Neuronal stem cell (in vitro differentiated cells): ENCODE measurements at regions not wholly inside any gene's neighbourhood (a gene's known extent, or its start where the extent isn't known, plus 50 kb on each side); places are given as distances from the start of the nearest gene placed in this dataset.
"Not testable (repeated sequence)": the region's sequence is repeated elsewhere in the genome, so short reads cannot be mapped to it uniquely, and the experiment has no call there.

Source experiments
- DNase-seq: peaks from one replicate; pipeline ENCODE4 v3.0.0-alpha.2; 2013; ENCODE audit warnings: low spot score
- H2AFZ ChIP-seq: one replicate; pipeline ENCODE4 v1.6.1; 2013; ENCODE audit warnings: mild to moderate bottlenecking, low read length, inconsistent platforms
- H2AK5ac ChIP-seq: 2 replicates; pipeline ENCODE4 v1.6.1; 2013; ENCODE audit warnings: low read depth, mild to moderate bottlenecking, inconsistent platforms, low read length, moderate library complexity, mixed read lengths
- H2BK120ac ChIP-seq: 2 replicates; pipeline ENCODE4 v1.6.1; 2013; ENCODE audit warnings: low read depth, mild to moderate bottlenecking, inconsistent platforms, low read length, moderate library complexity, mixed read lengths
- H2BK12ac ChIP-seq: one replicate; pipeline ENCODE4 v1.6.1; 2013; ENCODE audit warnings: low read length, inconsistent platforms
- H2BK15ac ChIP-seq: 2 replicates; pipeline ENCODE4 v1.6.1; 2013; ENCODE audit warnings: mild to moderate bottlenecking, low read length, inconsistent platforms, mixed read lengths
- H2BK5ac ChIP-seq: one replicate; pipeline ENCODE4 v1.6.1; 2013; ENCODE audit warnings: inconsistent platforms, mild to moderate bottlenecking, low read length, moderate library complexity
- H3K14ac ChIP-seq: one replicate; pipeline ENCODE4 v1.6.1; 2013; ENCODE audit warnings: low read length, inconsistent platforms
- H3K18ac ChIP-seq: 2 replicates; pipeline ENCODE4 v1.6.1; 2013; ENCODE audit warnings: low read length, inconsistent platforms
- H3K23ac ChIP-seq: 2 replicates; pipeline ENCODE4 v1.6.1; 2013; ENCODE audit warnings: low read depth, mild to moderate bottlenecking, mixed read lengths, low read length, inconsistent platforms; ENCODE audit not compliant: poor library complexity
- H3K27ac ChIP-seq: replicated peaks from 3 replicates; pipeline ENCODE4 v1.5.1; 2013; ENCODE audit warnings: low read length, inconsistent platforms
- H3K27me3 ChIP-seq, 3 experiments: 2 replicates each; pipeline ENCODE4 v1.6.1; 2013; ENCODE audit warnings: low read length in 3 of 3, mild to moderate bottlenecking in 2 of 3, inconsistent platforms in 1 of 3, low read depth in 1 of 3, mixed read lengths in 1 of 3, moderate library complexity in 1 of 3; ENCODE audit not compliant: control insufficient read depth in 3 of 3, insufficient read depth in 3 of 3
- H3K36me3 ChIP-seq, 2 donors: replicated peaks in 1 of 2; 2 replicates each; pipeline ENCODE4 v1.6.1; 2013; ENCODE audit warnings: low read length in 2 of 2; ENCODE audit not compliant: control insufficient read depth in 2 of 2, insufficient read depth in 2 of 2
- H3K4ac ChIP-seq: 2 replicates; pipeline ENCODE4 v1.6.1; 2013; ENCODE audit warnings: inconsistent platforms, mild to moderate bottlenecking, low read length, moderate library complexity
- H3K4me1 ChIP-seq, 2 donors: 1 replicate in 1 of 2; 2 replicates in 1 of 2; pipeline ENCODE4 v1.6.1; 2013; ENCODE audit warnings: low read length in 2 of 2, low read depth in 1 of 2; ENCODE audit not compliant: control insufficient read depth in 2 of 2, insufficient read depth in 1 of 2
- H3K4me2 ChIP-seq: one replicate; pipeline ENCODE4 v1.6.1; 2013; ENCODE audit warnings: mild to moderate bottlenecking, low read length, inconsistent platforms; ENCODE audit not compliant: insufficient read depth, poor library complexity, severe bottlenecking
- H3K4me3 ChIP-seq, 2 donors: 2 replicates each; pipeline ENCODE4 v1.5.1; 2013; ENCODE audit warnings: low read length in 2 of 2, mild to moderate bottlenecking in 2 of 2, inconsistent platforms in 1 of 2, moderate library complexity in 1 of 2
- H3K79me1 ChIP-seq: one replicate; pipeline ENCODE4 v1.6.1; 2013; ENCODE audit warnings: low read depth, mild to moderate bottlenecking, inconsistent platforms, low read length, moderate library complexity
- H3K9ac ChIP-seq: one replicate; pipeline ENCODE4 v1.6.1; 2013; ENCODE audit warnings: mild to moderate bottlenecking, low read depth, low read length, inconsistent platforms; ENCODE audit not compliant: poor library complexity
- H3K9me3 ChIP-seq, 2 donors: replicated peaks in 1 of 2; 2 replicates each; pipeline versions ENCODE3 to v1.6.1; 2013; ENCODE audit warnings: low read length in 2 of 2, mild to moderate bottlenecking in 2 of 2, inconsistent platforms in 1 of 2, low read depth in 1 of 2, mixed read lengths in 1 of 2, moderate library complexity in 1 of 2; ENCODE audit not compliant: control insufficient read depth in 2 of 2, insufficient read depth in 1 of 2
- H4K8ac ChIP-seq: one replicate; pipeline ENCODE4 v1.6.1; 2013; ENCODE audit warnings: low read depth, mild to moderate bottlenecking, inconsistent platforms, low read length, moderate library complexity
- H4K91ac ChIP-seq: one replicate; pipeline ENCODE4 v1.6.1; 2013; ENCODE audit warnings: low read length, low read depth, mild to moderate bottlenecking, inconsistent platforms; ENCODE audit not compliant: poor library complexity
- WGBS, 2 donors: extraction: QIAGEN DNeasy Blood & Tissue Kit; methylation state at CpG; one replicate each; pipeline ENCODE4 v1.1.7; 2013; ENCODE audit warnings: missing lambda C conversion rate in 2 of 2, mixed read lengths in 1 of 2; ENCODE audit not compliant: insufficient read length in 2 of 2, insufficient replicate concordance in 1 of 2; ENCODE audit errors: extremely low coverage in 2 of 2; 5-methylcytosine and 5-hydroxymethylcytosine counted together

- no peak overlapping the region for H2BK5ac ChIP-seq
- H2AFZ ChIP-seq = no peak overlapping the region
- H4K8ac ChIP-seq = no peak overlapping the region
- DNase-seq = no peak
- H3K27me3 ChIP-seq = no peaks in the 10 kb centered on the region
- no peak overlapping the region for H3K18ac ChIP-seq
- H3K14ac ChIP-seq = no peak overlapping the region
- H3K27ac ChIP-seq = no peak overlapping the region
- no peaks in the 10 kb centered on the region for H3K79me1 ChIP-seq
- H2AK5ac ChIP-seq = no peak overlapping the region
- peaks cover 0 to 11% of the 10 kb centered on the region in 2 donors for H3K4me1 ChIP-seq
- no peak overlapping the region for H3K4me2 ChIP-seq
- no peaks in the 10 kb centered on the region for H3K36me3 ChIP-seq
- H2BK120ac ChIP-seq = no peak overlapping the region
- WGBS, 2 donors = no CpG with 5 or more reads among the region's 3 CpGs
- no peak overlapping the region for H4K91ac ChIP-seq
- no peak overlapping the region for H3K23ac ChIP-seq
- H2BK12ac ChIP-seq = no peak overlapping the region
- H3K9me3 ChIP-seq = no peaks in the 10 kb centered on the region
- H3K4ac ChIP-seq = no peak overlapping the region
- no peak overlapping the region for H2BK15ac ChIP-seq
- H3K9ac ChIP-seq = no peak overlapping the region
- no peak overlapping the region for H3K4me3 ChIP-seq
These were observed 94.6 kb upstream of the NANOGP8 start for GRCh38 chr15:35179739-35180138.

GRCh38 chr15:35178186-35178585 lies 93.1 kb upstream of the NANOGP8 start:
- no CpG with 5 or more reads among the region's 1 CpG for WGBS, 2 donors

GRCh38 chr15:35174948-35175347 lies 89.9 kb upstream of the NANOGP8 start:
- Histone ChIP-seq H3K4me3 (no peak overlapping the region), H3K79me1 (no peaks in the 10 kb centered on the region), H3K27ac (no peak overlapping the region), H2BK15ac (no peak overlapping the region), H3K9ac (no peak overlapping the region), H2BK12ac (no peak overlapping the region), H3K4me2 (no peak overlapping the region), H3K36me3 (no peaks in the 10 kb centered on the region), H2BK120ac (no peak overlapping the region), H3K4ac (no peak overlapping the region), H3K27me3 (no peaks in the 10 kb centered on the region), H3K9me3 (no peaks in the 10 kb centered on the region), H4K91ac (no peak overlapping the region), H4K8ac (no peak overlapping the region), H3K18ac (no peak overlapping the region), H3K4me1 (no peaks in the 10 kb centered on the region), H2AFZ (no peak overlapping the region), H2AK5ac (no peak overlapping the region), H2BK5ac (no peak overlapping the region), H3K14ac (no peak overlapping the region), H3K23ac (no peak overlapping the region)
- no peak for DNase-seq
- no CpG with 5 or more reads among the region's 3 CpGs for WGBS, 2 donors

More at GRCh38 chr15:35178186-35178585, 93.1 kb upstream of the NANOGP8 start:
- H3K4me3 ChIP-seq, H3K4ac ChIP-seq, H2AFZ ChIP-seq, H3K79me1 ChIP-seq, H3K18ac ChIP-seq, H3K9me3 ChIP-seq, H2BK15ac ChIP-seq, H3K27me3 ChIP-seq, H2AK5ac ChIP-seq, H3K36me3 ChIP-seq, H4K91ac ChIP-seq, H3K4me2 ChIP-seq, H3K14ac ChIP-seq, H3K23ac ChIP-seq, H2BK5ac ChIP-seq, H3K27ac ChIP-seq, H2BK12ac ChIP-seq, DNase-seq, H2BK120ac ChIP-seq, H3K4me1 ChIP-seq, H4K8ac ChIP-seq, H3K9ac ChIP-seq: not testable (repeated sequence)

- no peak overlapping the region for H3K4me2 ChIP-seq
- DNase-seq = no peak
These were observed 88.5 kb upstream of the NANOGP8 start for GRCh38 chr15:35173444-35174118.

More at GRCh38 chr15:35173444-35174118, 88.5 kb upstream of the NANOGP8 start:
- Histone ChIP-seq H3K9ac (no peak overlapping the region), H3K4ac (no peak overlapping the region), H3K23ac (no peak overlapping the region), H2BK5ac (no peak overlapping the region), H2BK120ac (no peak overlapping the region), H2AK5ac (no peak overlapping the region), H3K9me3 (no peaks in the 10 kb centered on the region), H3K4me3 (no peak overlapping the region), H2BK12ac (no peak overlapping the region), H4K8ac (no peak overlapping the region), H3K4me1 (peaks cover 0 to 3% of the 10 kb centered on the region in 2 donors), H4K91ac (no peak overlapping the region), H3K14ac (no peak overlapping the region), H3K27me3 (no peaks in the 10 kb centered on the region), H3K36me3 (no peaks in the 10 kb centered on the region), H2AFZ (no peak overlapping the region), H3K27ac (no peak overlapping the region), H2BK15ac (no peak overlapping the region), H3K18ac (no peak overlapping the region), H3K79me1 (no peaks in the 10 kb centered on the region)
- WGBS, 2 donors = no CpG with 5 or more reads among the region's 4 CpGs
